Activated naive CD4-positive, alpha-beta T cell treated with anti-CD3 and anti-CD28 coated beads for 36 hours (primary cell): ENCODE measurements at regions not wholly inside any gene's neighbourhood (a gene's known extent, or its start where the extent isn't known, plus 50 kb on each side); places are given as distances from the start of the nearest gene placed in this dataset.

Experiments used
- CTCF ChIA-PET: fragments of 350-600 bp; sonication (Branson Sonifier 250); formaldehyde crosslinking; loops from one replicate; lab custom pipeline; 2021; ENCODE audit warnings: antibody characterized with exemption; lab: Charles Lee
- DNase-seq: peaks from one replicate; pipeline ENCODE4 v3.0.0-alpha.2; 2020
- H3K27ac Mint-ChIP-seq: one replicate; pipeline ENCODE4 v1.8.0; 2021; ENCODE audit warnings: mild to moderate bottlenecking, mixed read lengths
- H3K27me3 Mint-ChIP-seq: one replicate; pipeline ENCODE4 v1.8.0; 2021; ENCODE audit warnings: low read depth, mixed read lengths
- H3K36me3 Mint-ChIP-seq: one replicate; pipeline ENCODE4 v1.8.0; 2021; ENCODE audit warnings: low read depth, mixed read lengths
- H3K4me1 Mint-ChIP-seq: one replicate; pipeline ENCODE4 v1.8.0; 2021; ENCODE audit warnings: low read depth, mixed read lengths
- H3K4me3 Mint-ChIP-seq: one replicate; pipeline ENCODE4 v1.8.0; 2021; ENCODE audit warnings: mild to moderate bottlenecking, moderate library complexity, mixed read lengths
- H3K9me3 Mint-ChIP-seq: one replicate; pipeline ENCODE4 v1.8.0; 2021; ENCODE audit warnings: mixed read lengths
- intact Hi-C: fragments of 100-400 bp; cut with micrococcal nuclease; formaldehyde crosslinking; loops from one replicate; pipeline ENCODE4 v1.15.1; 2023

GRCh38 chr15:91456921-91457320, 356.9 kb downstream of the SV2B start:
- Mint-ChIP-seq H3K27ac (no peak overlapping the region), H3K36me3 (no peaks in the 10 kb centered on the region), H3K27me3 (no peaks in the 10 kb centered on the region), H3K9me3 (peaks cover 12% of the 10 kb centered on the region), H3K4me3 (no peak overlapping the region), H3K4me1 (peaks cover 23% of the 10 kb centered on the region)
- intact Hi-C loops: no loop called here
- CTCF ChIA-PET: interaction anchor here (0.5 kb wide), 1 partner anchor 200 kb away, joined by 3 read pairs; no protein-coding TSS in a partner anchor
- DNase-seq: no peak

DNA sequence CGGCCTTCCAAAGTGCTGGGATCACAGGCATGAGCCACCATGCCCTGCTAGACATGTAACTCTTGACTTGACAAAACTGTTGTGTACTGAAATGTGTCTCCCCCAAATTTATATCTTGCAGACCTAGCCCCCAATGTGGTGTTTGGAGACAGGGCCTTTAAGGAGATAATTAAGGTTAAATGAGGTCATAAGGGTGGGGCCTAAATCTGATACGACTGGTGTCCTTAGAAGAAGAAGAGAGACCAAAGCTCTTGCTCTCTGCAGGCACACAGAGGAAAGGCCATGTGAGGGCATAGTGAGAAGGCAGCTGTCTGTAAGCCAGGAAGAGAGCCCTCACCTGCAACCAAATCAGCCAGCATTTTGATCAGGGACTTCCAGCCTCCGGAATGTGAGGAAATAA, 361.3 kb downstream of the SV2B start:
- DNase-seq: no peak
- intact Hi-C loops: no loop called here
- Mint-ChIP-seq H3K9me3 (no peaks in the 10 kb centered on the region), H3K36me3 (no peaks in the 10 kb centered on the region), H3K27ac (no peak overlapping the region), H3K27me3 (no peaks in the 10 kb centered on the region), H3K4me1 (no peaks in the 10 kb centered on the region), H3K4me3 (no peak overlapping the region)
- CTCF ChIA-PET: no interaction called here

GRCh38 chr15:91465086-91465485, 365.0 kb downstream of the SV2B start:
- intact Hi-C loops: no loop called here
- H3K4me3 Mint-ChIP-seq: no peak overlapping the region
- H3K9me3 Mint-ChIP-seq: no peaks in the 10 kb centered on the region
- H3K27me3 Mint-ChIP-seq: no peaks in the 10 kb centered on the region
- no peak for DNase-seq
- H3K4me1 Mint-ChIP-seq: peaks cover 23% of the 10 kb centered on the region
- no peaks in the 10 kb centered on the region for H3K36me3 Mint-ChIP-seq
- CTCF ChIA-PET: no interaction called here
- H3K27ac Mint-ChIP-seq: no peak overlapping the region

GRCh38 chr15:91465696-91466095, 365.6 kb downstream of the SV2B start:
- intact Hi-C loops: no loop called here
- Mint-ChIP-seq H3K27ac (no peak overlapping the region), H3K27me3 (no peaks in the 10 kb centered on the region), H3K36me3 (no peaks in the 10 kb centered on the region), H3K4me1 (peaks cover 29% of the 10 kb centered on the region), H3K4me3 (no peak overlapping the region), H3K9me3 (no peaks in the 10 kb centered on the region)
- no peak for DNase-seq
- CTCF ChIA-PET: no interaction called here

DNA sequence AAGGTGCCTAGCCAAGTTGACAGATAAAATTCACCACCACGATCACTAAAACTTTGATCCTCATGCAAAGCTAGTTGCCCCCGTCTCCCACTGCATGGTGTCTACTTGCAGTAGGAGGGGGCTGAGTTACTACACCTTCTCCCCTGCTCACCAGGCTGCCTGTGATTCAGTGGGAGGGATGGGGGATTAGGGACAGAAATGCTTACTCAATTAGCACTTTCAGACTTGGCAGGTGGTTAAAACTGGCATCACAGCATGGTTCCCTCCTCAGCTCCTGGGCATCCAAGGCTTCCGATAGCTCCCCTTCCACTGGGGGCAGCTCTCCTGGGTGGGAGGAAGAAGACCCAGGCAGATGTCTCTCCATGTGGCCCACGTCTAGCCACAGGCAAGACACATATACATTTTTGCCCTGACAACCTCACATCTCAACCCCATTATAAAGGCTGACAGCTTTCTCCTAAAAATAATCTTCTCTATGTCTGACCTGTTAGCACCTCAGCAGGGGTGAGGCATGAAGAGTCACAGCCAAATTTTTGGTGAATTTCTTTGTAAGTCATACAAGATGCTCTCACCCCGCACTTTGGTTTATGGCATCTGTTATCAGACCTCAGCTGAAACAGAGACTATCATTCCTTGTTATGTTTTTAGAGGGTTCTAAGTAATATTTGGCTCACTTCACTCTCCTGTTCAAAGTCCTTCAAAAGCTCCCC, 369.0 kb downstream of the SV2B start:
- peaks cover 50% of the 10 kb centered on the region for H3K4me1 Mint-ChIP-seq
- H3K9me3 Mint-ChIP-seq: peaks cover 2% of the 10 kb centered on the region
- no peaks in the 10 kb centered on the region for H3K36me3 Mint-ChIP-seq
- no peaks in the 10 kb centered on the region for H3K27me3 Mint-ChIP-seq
- intact Hi-C loops: loop anchor here (1.0 to 2.0 kb wide), 2 partner anchors 14 to 43 kb away; no protein-coding TSS in a partner anchor
- peak overlapping the region; percentile 82 for H3K27ac Mint-ChIP-seq
- peak; percentile 45 for DNase-seq
- peak overlapping the region; percentile 0 for H3K4me3 Mint-ChIP-seq
- CTCF ChIA-PET: interaction anchor here (0.6 kb wide), 1 partner anchor 20 kb away, joined by 5 read pairs; no protein-coding TSS in a partner anchor

DNA sequence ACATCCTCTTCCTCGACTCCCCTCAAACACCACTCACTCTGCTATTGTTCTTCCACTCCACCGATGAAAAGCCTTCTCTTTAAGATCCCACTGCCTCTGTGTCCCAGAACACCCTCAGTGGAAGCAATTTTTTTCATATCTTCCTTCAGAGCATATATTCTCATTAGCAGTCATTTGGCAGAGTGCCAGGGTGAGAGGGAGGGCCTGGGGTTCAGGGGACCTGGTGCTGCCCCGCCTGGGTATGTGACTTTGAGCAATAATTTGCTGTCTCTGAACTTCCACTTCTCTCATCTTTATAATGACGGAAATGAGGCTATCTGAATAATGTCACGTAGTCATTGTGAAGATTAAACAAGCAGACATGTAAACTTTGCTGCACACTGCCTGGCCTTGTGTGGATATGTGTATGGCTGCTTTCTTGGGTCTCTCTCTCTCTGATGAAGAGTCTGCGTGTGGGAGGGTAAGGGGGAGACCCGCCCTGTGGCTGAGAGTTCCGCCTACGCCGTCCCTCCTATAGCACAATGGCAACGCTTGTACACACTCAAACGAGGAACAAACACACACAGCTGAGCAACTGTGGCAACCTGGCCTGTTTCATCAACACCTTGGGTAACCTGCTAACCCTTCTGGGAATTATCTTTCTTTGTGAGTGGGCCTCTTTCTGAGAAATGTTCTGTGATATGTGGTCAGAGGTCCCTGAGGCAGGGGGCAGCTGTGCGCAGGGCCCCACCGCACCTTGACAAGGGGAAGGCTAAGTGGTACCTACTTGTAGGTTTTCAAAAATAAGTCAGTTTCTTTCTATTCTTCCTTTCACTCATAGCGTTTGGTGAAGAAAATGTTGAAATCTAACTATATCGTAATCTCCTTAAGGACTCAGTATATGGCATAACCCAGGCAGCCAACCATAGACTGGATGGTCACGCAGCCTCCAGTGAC, 369.8 kb downstream of the SV2B start:
- DNase-seq: peak; percentile 93
- peak overlapping the region; percentile 0 for H3K4me3 Mint-ChIP-seq
- CTCF ChIA-PET: interaction anchor here (0.6 kb wide), 1 partner anchor 19 kb away, joined by 5 read pairs; no protein-coding TSS in a partner anchor
- no peaks in the 10 kb centered on the region for H3K36me3 Mint-ChIP-seq
- H3K4me1 Mint-ChIP-seq: peaks cover 50% of the 10 kb centered on the region
- intact Hi-C loops: loop anchor here (1.0 to 5.0 kb wide), 7 partner anchors 15 to 602 kb away; no protein-coding TSS in a partner anchor
- H3K27ac Mint-ChIP-seq: peak overlapping the region; percentile 82
- peaks cover 2% of the 10 kb centered on the region for H3K9me3 Mint-ChIP-seq
- H3K27me3 Mint-ChIP-seq: no peaks in the 10 kb centered on the region

DNA sequence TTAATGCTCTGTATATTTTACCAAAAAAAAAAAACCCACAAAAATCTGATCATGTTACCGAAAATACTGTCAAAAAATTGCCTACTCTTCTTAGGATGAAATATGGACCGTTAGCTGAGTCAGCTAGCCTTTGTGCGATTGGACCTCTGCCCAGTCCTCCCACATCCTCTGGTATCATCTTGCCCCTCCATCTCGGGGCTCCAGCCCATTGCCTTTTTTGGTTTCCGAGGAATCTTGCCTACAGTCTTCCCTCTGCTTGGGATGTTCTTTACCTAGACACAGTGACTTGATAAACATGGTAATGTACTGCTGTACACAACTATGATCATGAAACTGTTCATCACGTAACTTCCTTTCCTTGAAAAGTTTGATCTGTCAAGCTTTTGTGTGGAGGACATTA, 371.4 kb downstream of the SV2B start:
- no peak overlapping the region for H3K4me3 Mint-ChIP-seq
- no peaks in the 10 kb centered on the region for H3K27me3 Mint-ChIP-seq
- H3K27ac Mint-ChIP-seq: no peak overlapping the region

GRCh38 chr15:91472316-91472756, 372.3 kb downstream of the SV2B start:
- intact Hi-C loops: loop anchor here (5.0 kb wide), 1 partner anchor 600 kb away; no protein-coding TSS in a partner anchor
- H3K4me3 Mint-ChIP-seq: no peak overlapping the region
- H3K9me3 Mint-ChIP-seq: peaks cover 2% of the 10 kb centered on the region
- no peaks in the 10 kb centered on the region for H3K36me3 Mint-ChIP-seq
- peak overlapping the region; percentile 4 for H3K27ac Mint-ChIP-seq
- H3K27me3 Mint-ChIP-seq: no peaks in the 10 kb centered on the region
- peak; percentile 48 for DNase-seq
- CTCF ChIA-PET: no interaction called here
- peaks cover 50% of the 10 kb centered on the region for H3K4me1 Mint-ChIP-seq

More for the DNA sequence above, 371.4 kb downstream of the SV2B start:
- Mint-ChIP-seq H3K4me1 (peaks cover 50% of the 10 kb centered on the region), H3K9me3 (peaks cover 2% of the 10 kb centered on the region), H3K36me3 (no peaks in the 10 kb centered on the region)
- CTCF ChIA-PET: interaction anchor here (0.7 to 0.8 kb wide), 2 partner anchors 235 to 1163 kb away, joined by 3 to 5 read pairs; no protein-coding TSS in a partner anchor
- intact Hi-C loops: loop anchor here (2.0 to 5.0 kb wide), 4 partner anchors 51 to 601 kb away; no protein-coding TSS in a partner anchor
- peak; percentile 34 for DNase-seq

DNA sequence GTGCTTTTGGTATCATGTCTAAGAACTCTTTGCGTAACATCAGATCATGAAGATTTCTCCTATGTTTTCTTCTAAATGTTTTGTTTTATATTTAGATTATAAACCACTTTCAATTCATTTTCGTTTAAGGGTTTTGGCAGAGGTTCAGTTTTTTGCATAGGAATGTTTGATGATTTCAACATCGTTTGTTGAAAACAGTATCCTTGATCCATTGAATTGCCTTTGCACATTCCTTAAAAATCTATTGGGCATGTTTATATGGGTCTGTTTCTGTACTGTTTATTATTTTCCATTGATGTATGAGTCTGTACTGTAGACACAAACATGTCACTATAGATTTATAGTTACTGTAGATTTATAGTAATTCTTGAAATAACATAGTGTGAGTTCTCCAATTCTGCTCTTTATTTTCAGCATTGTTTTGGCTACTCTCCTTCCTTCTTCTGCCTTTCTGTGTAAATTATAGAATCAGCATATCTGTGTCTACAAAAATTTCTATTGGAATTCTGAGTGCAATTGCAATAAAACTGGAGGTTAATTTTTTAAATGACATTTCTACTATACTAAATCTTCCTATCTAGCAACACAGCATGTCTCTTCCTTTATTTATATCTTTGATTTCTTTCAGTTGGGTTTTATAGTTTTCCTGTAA, 374.0 kb downstream of the SV2B start:
- intact Hi-C loops: loop anchor here (5.0 kb wide), 1 partner anchor 598 kb away; no protein-coding TSS in a partner anchor
- Mint-ChIP-seq H3K27me3 (no peaks in the 10 kb centered on the region), H3K36me3 (no peaks in the 10 kb centered on the region), H3K9me3 (peaks cover 2% of the 10 kb centered on the region), H3K27ac (no peak overlapping the region), H3K4me3 (no peak overlapping the region), H3K4me1 (peaks cover 40% of the 10 kb centered on the region)
- CTCF ChIA-PET: no interaction called here
- DNase-seq: no peak

DNA sequence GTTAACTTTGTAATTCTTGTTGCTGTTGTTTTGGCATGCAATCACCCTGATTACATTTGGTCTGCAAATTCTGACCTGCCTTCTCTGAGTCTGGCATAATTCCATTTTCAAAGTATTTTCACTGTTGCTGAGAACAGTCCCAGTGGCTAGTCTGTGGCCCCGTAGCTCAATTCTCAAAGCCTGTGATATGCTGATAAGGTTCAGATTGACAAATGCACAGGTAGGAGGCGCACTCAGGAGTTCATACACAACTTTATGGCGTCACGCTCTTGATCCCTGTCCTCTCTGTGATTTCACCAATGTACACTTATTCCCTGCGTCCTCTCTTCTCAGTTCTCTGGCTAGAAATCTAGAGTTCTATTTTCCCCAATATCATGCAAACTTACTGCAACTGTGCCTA, 376.6 kb upstream of the SLCO3A1 start:
- Mint-ChIP-seq H3K4me3 (no peak overlapping the region), H3K27ac (no peak overlapping the region), H3K9me3 (peaks cover 2% of the 10 kb centered on the region), H3K36me3 (no peaks in the 10 kb centered on the region), H3K27me3 (no peaks in the 10 kb centered on the region), H3K4me1 (peaks cover 31% of the 10 kb centered on the region)
- DNase-seq: no peak
- CTCF ChIA-PET: no interaction called here
- intact Hi-C loops: no loop called here

GRCh38 chr15:91478717-91479191, 374.8 kb upstream of the SLCO3A1 start:
- H3K9me3 Mint-ChIP-seq: no peaks in the 10 kb centered on the region
- peaks cover 39% of the 10 kb centered on the region for H3K4me1 Mint-ChIP-seq
- CTCF ChIA-PET: no interaction called here
- no peak overlapping the region for H3K4me3 Mint-ChIP-seq
- no peak for DNase-seq
- no peak overlapping the region for H3K27ac Mint-ChIP-seq
- H3K36me3 Mint-ChIP-seq: no peaks in the 10 kb centered on the region
- intact Hi-C loops: no loop called here
- no peaks in the 10 kb centered on the region for H3K27me3 Mint-ChIP-seq
